ENCODE measurements at regions not wholly inside any gene's neighbourhood (a gene's known extent, or its start where the extent isn't known, plus 50 kb on each side); places are given as distances from the start of the nearest gene placed in this dataset.

- TF ChIP-seq CTCF (IDR thresholded peaks at IDR 0.05; ENCODE audit: poor library complexity, severe bottlenecking) (no peak), REST (IDR thresholded peaks at IDR 0.05; ENCODE audit: borderline replicate concordance) (no peak)
These were observed 176.8 kb upstream of the SYT6 start for GRCh38 chr1:114330451-114330983.
